ENCODE measurements at regions not wholly inside any gene's neighbourhood (a gene's known extent, or its start where the extent isn't known, plus 50 kb on each side); places are given as distances from the start of the nearest gene placed in this dataset.
"Not testable (repeated sequence)": the region's sequence is repeated elsewhere in the genome, so short reads cannot be mapped to it uniquely, and the experiment has no call there.

DNA sequence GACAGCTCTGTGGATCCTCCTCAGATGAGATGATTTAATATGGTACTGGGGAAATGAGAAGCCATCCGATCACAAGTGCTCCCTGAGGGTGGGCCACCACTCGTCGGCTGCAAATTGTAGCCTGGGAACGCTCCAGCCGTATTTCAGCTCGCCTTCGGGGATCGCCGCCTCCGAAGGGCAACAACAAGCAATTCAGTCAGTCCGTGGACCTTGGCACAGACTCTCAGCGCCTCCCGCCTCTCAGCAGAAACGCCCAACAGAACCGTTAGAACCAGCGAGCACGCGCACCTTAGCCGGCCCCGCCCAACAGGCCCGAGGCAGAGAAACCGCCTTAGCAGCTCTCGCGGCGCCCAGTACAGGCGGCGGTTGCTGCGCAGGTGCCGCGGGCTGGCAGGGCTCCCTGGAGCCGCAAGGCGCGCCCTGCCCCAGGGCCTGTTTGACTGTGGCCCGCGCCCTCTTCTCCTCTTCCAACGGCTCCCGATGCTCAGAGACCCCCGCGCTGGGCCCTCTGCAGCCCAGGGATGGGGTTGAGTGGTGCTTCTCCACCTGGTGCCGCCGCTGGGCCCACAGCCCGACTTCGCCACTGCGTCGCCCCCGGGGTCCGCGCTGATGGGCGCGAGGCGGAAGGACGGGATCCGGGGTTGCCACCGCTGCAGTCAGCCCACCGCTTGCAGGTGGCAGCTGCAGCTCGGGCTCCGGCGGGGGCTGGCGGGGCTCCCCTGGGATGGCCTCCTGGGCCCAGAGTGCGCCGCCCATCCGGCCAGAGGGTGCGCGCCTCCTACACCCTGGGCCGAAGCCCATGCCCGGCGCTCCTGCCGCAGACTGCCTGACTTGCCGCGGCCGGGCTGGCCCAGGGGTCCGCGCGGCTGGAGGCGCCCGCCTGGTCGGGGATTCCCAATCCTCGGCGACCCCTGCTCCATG lies 77.9 kb upstream of the PABPC3 start:
- H3K27ac ChIP-seq; H3K4me3 ChIP-seq; H3K9me3 ChIP-seq; H3K36me3 ChIP-seq; H3K27me3 ChIP-seq; DNase-seq (ENCODE audit: extremely low spot score in 2 of 2); intact Hi-C loops (cut with DNase I): not testable (repeated sequence)
- peaks cover 11% of the 10 kb centered on the region for H3K4me1 ChIP-seq

DNA sequence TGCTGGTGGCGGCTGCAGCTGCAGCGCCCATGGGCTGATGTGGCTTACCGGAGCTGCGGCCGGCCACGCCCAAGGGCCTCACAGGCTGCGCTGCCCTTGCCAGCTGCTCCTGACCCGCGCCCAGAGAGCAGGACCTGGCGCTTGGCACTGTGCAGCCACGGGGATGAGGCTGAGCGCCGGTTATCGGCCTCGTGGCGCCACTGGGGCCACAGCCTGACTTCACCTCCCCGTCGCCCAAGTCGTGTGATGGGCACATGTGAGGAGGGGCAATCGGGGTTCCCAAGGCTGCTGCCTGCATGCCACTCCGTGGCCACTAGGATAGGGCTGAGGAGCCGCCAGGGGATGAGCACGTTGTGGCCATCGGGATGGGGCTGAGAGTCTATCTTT lies 77.2 kb upstream of the PABPC3 start:
- no peak for TF ChIP-seq POLR2AphosphoS5 (IDR thresholded peaks at IDR 0.05; ENCODE audit: insufficient read depth in 1 of 2, low read depth in 1 of 2)
- no peak for TF ChIP-seq POLR2A (IDR thresholded peaks at IDR 0.05)
- TF ChIP-seq, protein P1, sequence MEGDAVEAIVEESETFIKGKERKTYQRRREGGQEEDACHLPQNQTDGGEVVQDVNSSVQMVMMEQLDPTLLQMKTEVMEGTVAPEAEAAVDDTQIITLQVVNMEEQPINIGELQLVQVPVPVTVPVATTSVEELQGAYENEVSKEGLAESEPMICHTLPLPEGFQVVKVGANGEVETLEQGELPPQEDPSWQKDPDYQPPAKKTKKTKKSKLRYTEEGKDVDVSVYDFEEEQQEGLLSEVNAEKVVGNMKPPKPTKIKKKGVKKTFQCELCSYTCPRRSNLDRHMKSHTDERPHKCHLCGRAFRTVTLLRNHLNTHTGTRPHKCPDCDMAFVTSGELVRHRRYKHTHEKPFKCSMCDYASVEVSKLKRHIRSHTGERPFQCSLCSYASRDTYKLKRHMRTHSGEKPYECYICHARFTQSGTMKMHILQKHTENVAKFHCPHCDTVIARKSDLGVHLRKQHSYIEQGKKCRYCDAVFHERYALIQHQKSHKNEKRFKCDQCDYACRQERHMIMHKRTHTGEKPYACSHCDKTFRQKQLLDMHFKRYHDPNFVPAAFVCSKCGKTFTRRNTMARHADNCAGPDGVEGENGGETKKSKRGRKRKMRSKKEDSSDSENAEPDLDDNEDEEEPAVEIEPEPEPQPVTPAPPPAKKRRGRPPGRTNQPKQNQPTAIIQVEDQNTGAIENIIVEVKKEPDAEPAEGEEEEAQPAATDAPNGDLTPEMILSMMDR (IDR thresholded peaks at IDR 0.05) = no peak
- H3K4me3 ChIP-seq = no peak overlapping the region
- intact Hi-C loops (cut with DNase I) = no loop called here
- H3K27me3 ChIP-seq = no peaks in the 10 kb centered on the region
- H3K4me1 ChIP-seq = peaks cover 11% of the 10 kb centered on the region
- no peak for DNase-seq (ENCODE audit: extremely low spot score in 2 of 2)
- no peaks in the 10 kb centered on the region for H3K9me3 ChIP-seq
- no peaks in the 10 kb centered on the region for H3K36me3 ChIP-seq
- H3K27ac ChIP-seq = no peak overlapping the region

DNA sequence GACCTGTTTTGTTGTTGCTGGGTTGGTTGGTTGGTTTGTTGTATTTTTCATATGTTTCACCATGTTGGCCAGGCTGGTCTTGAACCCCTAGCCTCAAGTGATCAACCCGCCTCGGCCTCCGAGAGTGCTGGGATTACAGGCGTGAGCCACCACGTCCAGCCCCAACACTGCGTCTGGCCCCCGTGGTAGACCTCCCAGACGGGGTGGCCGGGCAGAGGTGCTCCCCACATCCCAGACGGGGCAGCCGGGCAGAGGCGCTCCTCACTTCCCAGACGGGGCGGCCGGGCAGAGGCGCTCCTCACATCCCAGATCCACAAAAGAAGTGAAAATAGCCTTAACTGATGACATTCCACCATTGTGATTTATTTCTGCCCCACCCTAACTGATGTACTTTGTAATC lies 76.2 kb upstream of the PABPC3 start:
- H3K27me3 ChIP-seq; H3K27ac ChIP-seq; H3K9me3 ChIP-seq; DNase-seq (ENCODE audit: extremely low spot score in 2 of 2); intact Hi-C loops (cut with DNase I); H3K36me3 ChIP-seq; H3K4me3 ChIP-seq: not testable (repeated sequence)
- peaks cover 11% of the 10 kb centered on the region for H3K4me1 ChIP-seq

GRCh38 chr13:25024175-25024574 lies 71.8 kb upstream of the PABPC3 start:
- no peak overlapping the region for H3K4me3 ChIP-seq
- H3K36me3 ChIP-seq = no peaks in the 10 kb centered on the region
- H3K27me3 ChIP-seq = no peaks in the 10 kb centered on the region
- intact Hi-C loops (cut with DNase I) = no loop called here
- H3K4me1 ChIP-seq = no peaks in the 10 kb centered on the region
- H3K27ac ChIP-seq = no peak overlapping the region
- no peak for DNase-seq (ENCODE audit: extremely low spot score in 2 of 2)
- H3K9me3 ChIP-seq = no peaks in the 10 kb centered on the region
- TF ChIP-seq POLR2A (IDR thresholded peaks at IDR 0.05) = no peak
- TF ChIP-seq, protein P1 (IDR thresholded peaks at IDR 0.05) = no peak

DNA sequence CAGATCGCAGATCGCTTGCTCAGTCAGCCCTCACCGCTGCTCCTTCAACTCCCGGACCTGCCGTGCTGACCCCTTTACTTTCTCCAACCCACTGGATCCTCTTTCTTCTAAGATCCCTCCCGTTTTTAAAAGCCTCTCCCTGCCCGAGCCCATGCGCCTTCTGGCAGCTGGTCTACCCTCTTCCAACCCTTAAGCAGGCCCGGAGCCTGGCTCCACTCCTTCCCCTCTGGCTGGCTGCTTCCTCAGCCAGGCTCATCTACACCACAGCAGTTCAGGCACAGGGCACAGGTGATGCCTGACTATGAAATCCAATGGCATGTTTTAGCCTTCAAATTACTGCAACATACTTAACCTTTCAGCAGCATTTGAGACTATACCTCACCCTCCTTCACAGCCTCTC lies 63.8 kb upstream of the PABPC3 start:
- H3K4me1 ChIP-seq = no peaks in the 10 kb centered on the region
- no peak for DNase-seq (ENCODE audit: extremely low spot score in 2 of 2)
- no peak overlapping the region for H3K27ac ChIP-seq
- H3K9me3 ChIP-seq = no peaks in the 10 kb centered on the region
- H3K4me3 ChIP-seq = no peak overlapping the region
- TF ChIP-seq POLR2A (IDR thresholded peaks at IDR 0.05) = no peak
- TF ChIP-seq, protein P1 (IDR thresholded peaks at IDR 0.05) = no peak
- intact Hi-C loops (cut with DNase I) = no loop called here
- no peaks in the 10 kb centered on the region for H3K27me3 ChIP-seq
- H3K36me3 ChIP-seq = no peaks in the 10 kb centered on the region

DNA sequence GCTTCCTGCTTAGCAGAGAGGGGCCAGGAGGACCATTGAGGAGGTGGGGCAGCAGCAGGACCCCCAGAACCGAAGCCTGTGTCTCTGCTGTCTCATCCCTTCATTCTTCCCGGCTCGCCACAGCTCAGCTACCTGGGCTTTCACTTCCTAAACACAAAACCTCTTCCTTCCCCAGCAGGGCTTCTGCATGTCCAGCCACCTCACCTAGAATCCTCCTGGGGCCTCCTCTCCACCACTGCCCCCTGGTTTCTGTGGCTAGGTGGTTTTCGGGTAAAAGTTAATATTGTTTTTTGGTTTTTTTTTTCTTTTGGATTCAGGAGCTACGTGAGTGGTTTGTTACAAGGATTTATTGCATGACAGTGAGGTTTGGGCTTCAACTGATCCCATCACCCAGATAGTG lies 61.8 kb upstream of the PABPC3 start:
- no peak for DNase-seq (ENCODE audit: extremely low spot score in 2 of 2)
- Histone ChIP-seq H3K27me3 (no peaks in the 10 kb centered on the region), H3K9me3 (no peaks in the 10 kb centered on the region), H3K36me3 (no peaks in the 10 kb centered on the region), H3K4me1 (no peaks in the 10 kb centered on the region), H3K27ac (no peak overlapping the region), H3K4me3 (no peak overlapping the region)
- TF ChIP-seq POLR2AphosphoS5 (IDR thresholded peaks at IDR 0.05; ENCODE audit: insufficient read depth in 1 of 2, low read depth in 1 of 2) = no peak
- TF ChIP-seq, protein P1 (IDR thresholded peaks at IDR 0.05) = no peak
- no peak for TF ChIP-seq POLR2A (IDR thresholded peaks at IDR 0.05)
- intact Hi-C loops (cut with DNase I) = no loop called here

Data from vagina (tissue), 2 donors.